ENCODE measurements at regions not wholly inside any gene's neighbourhood (a gene's known extent, or its start where the extent isn't known, plus 50 kb on each side); places are given as distances from the start of the nearest gene placed in this dataset.

- TF ChIP-seq CTCF (IDR thresholded peaks at IDR 0.05) (no peak), TFCP2L1 (CRISPR knock-in tag; IDR thresholded peaks at IDR 0.05) (no peak), RFX5 (IDR thresholded peaks at IDR 0.05) (no peak), SREBF2 (IDR thresholded peaks at IDR 0.05) (no peak), RAD21 (conservative IDR thresholded peaks at IDR 0.05 in 1 of 2, IDR thresholded peaks at IDR 0.05 in 1 of 2) (no peak), E2F6 (IDR thresholded peaks at IDR 0.05; ENCODE audit: borderline replicate concordance, low read depth) (no peak), MAX (IDR thresholded peaks at IDR 0.05) (no peak), EP300 (IDR thresholded peaks at IDR 0.05) (no peak), BCL3 (IDR thresholded peaks at IDR 0.05) (no peak), USF2 (IDR thresholded peaks at IDR 0.05) (no peak), REST (IDR thresholded peaks at IDR 0.05) (no peak), BHLHE40 (IDR thresholded peaks at IDR 0.05; ENCODE audit: low read depth, low read length) (no peak), ZFP36 (IDR thresholded peaks at IDR 0.05; ENCODE audit: borderline replicate concordance, partially characterized antibody) (no peak)
Measured at GRCh38 chr3:963255-963654, 129.6 kb upstream of the CNTN6 start.
